NCI-H2227 (cell line): ENCODE measurements at regions not wholly inside any gene's neighbourhood (a gene's known extent, or its start where the extent isn't known, plus 50 kb on each side); places are given as distances from the start of the nearest gene placed in this dataset.

Experiments
- DNase-seq: peaks from one replicate; lab custom pipeline; 2025; ENCODE audit not compliant: unreplicated experiment; lab: John Stamatoyannopoulos, UW

- no peak for DNase-seq
These were observed 78.8 kb upstream of the RND3 start for GRCh38 chr2:150566289-150566688.

GRCh38 chr2:150561076-150561475 lies 73.6 kb upstream of the RND3 start:
- DNase-seq: no peak

- DNase-seq: no peak
These were observed 69.6 kb upstream of the RND3 start for GRCh38 chr2:150557020-150557600.

GRCh38 chr2:150555611-150556356 lies 68.3 kb upstream of the RND3 start:
- no peak for DNase-seq

GRCh38 chr2:150554046-150554445 lies 66.6 kb upstream of the RND3 start:
- no peak for DNase-seq

GRCh38 chr2:150552041-150552820 lies 64.8 kb upstream of the RND3 start:
- no peak for DNase-seq

GRCh38 chr2:150549381-150549780 lies 61.9 kb upstream of the RND3 start:
- DNase-seq: no peak

- peak; percentile 8 for DNase-seq
These were observed 61.1 kb upstream of the RND3 start for GRCh38 chr2:150548527-150548926.

- no peak for DNase-seq
These were observed 58.4 kb upstream of the RND3 start for GRCh38 chr2:150545916-150546315.

- DNase-seq: no peak
These were observed 57.3 kb upstream of the RND3 start for GRCh38 chr2:150544731-150545130.

- no peak for DNase-seq
These were observed 55.2 kb upstream of the RND3 start for GRCh38 chr2:150542692-150543091.

GRCh38 chr2:150542172-150542571 lies 54.7 kb upstream of the RND3 start:
- no peak for DNase-seq

GRCh38 chr2:150538651-150539201 lies 51.3 kb upstream of the RND3 start:
- DNase-seq: no peak
